Neural progenitor cell (in vitro differentiated cells): ENCODE measurements at regions not wholly inside any gene's neighbourhood (a gene's known extent, or its start where the extent isn't known, plus 50 kb on each side); places are given as distances from the start of the nearest gene placed in this dataset.
A peak's percentile ranks its signal among the peaks of the same experiment; 100 is the strongest.
"Not testable (repeated sequence)": the region's sequence is repeated elsewhere in the genome, so short reads cannot be mapped to it uniquely, and the experiment has no call there.

Experiments used
- DNase-seq: peaks from one replicate; pipeline ENCODE4 v3.0.0-alpha.2; 2016; ENCODE audit warnings: low spot score
- H2AFZ ChIP-seq: fragments of 200-600 bp; sonication (generic); replicated peaks from 2 replicates; pipeline ENCODE4 v1.6.1; 2016; ENCODE audit warnings: antibody characterized with exemption
- H3F3A ChIP-seq: fragments of 200-600 bp; sonication (generic); 2 replicates; pipeline ENCODE4 v1.6.1; 2016; ENCODE audit warnings: antibody characterized with exemption, low read depth
- H3K27ac ChIP-seq: fragments of 200-600 bp; sonication (generic); 2 replicates; pipeline ENCODE4 v1.5.1; 2016; ENCODE audit warnings: mild to moderate bottlenecking
- H3K27me3 ChIP-seq: fragments of 200-600 bp; sonication (generic); 2 replicates; pipeline ENCODE4 v1.6.1; 2016; ENCODE audit warnings: mild to moderate bottlenecking, moderate library complexity
- H3K36me3 ChIP-seq: fragments of 200-600 bp; sonication (generic); 2 replicates; pipeline ENCODE4 v1.5.1; 2016
- H3K4me1 ChIP-seq: fragments of 200-600 bp; sonication (generic); 2 replicates; pipeline ENCODE4 v1.6.1; 2016; ENCODE audit warnings: mixed run types
- H3K4me2 ChIP-seq: fragments of 200-600 bp; sonication (generic); 2 replicates; pipeline ENCODE4 v1.6.1; 2016
- H3K4me3 ChIP-seq: fragments of 200-600 bp; sonication (generic); 2 replicates; pipeline ENCODE4 v1.5.1; 2016
- H3K79me2 ChIP-seq: fragments of 200-600 bp; sonication (generic); 2 replicates; pipeline ENCODE4 v1.6.1; 2016; ENCODE audit warnings: low read depth
- H3K9ac ChIP-seq: fragments of 200-600 bp; sonication (generic); 2 replicates; pipeline ENCODE4 v1.6.1; 2016
- H3K9me3 ChIP-seq: fragments of 200-600 bp; sonication (generic); 2 replicates; pipeline ENCODE4 v1.5.1; 2016; ENCODE audit warnings: low read depth
- H4K20me1 ChIP-seq: fragments of 200-600 bp; sonication (generic); 2 replicates; pipeline ENCODE4 v1.6.1; 2016; ENCODE audit warnings: low read depth
- H3K27ac Mint-ChIP-seq: 3 replicates; pipeline ENCODE4 v1.8.0; 2021; ENCODE audit warnings: mixed read lengths
- H3K27me3 Mint-ChIP-seq: 2 replicates; pipeline ENCODE4 v1.8.0; 2022; ENCODE audit warnings: low read depth, mild to moderate bottlenecking, inconsistent platforms, moderate library complexity, mixed read lengths; ENCODE audit not compliant: insufficient read depth
- H3K36me3 Mint-ChIP-seq: 3 replicates; pipeline ENCODE4 v1.8.0; 2021; ENCODE audit warnings: mixed read lengths
- H3K4me1 Mint-ChIP-seq: 3 replicates; pipeline ENCODE4 v1.8.0; 2021; ENCODE audit warnings: mixed read lengths
- H3K4me3 Mint-ChIP-seq: 3 replicates; pipeline ENCODE4 v1.8.0; 2021; ENCODE audit warnings: mild to moderate bottlenecking, moderate library complexity, mixed read lengths
- H3K9me3 Mint-ChIP-seq: 3 replicates; pipeline ENCODE4 v1.8.0; 2020; ENCODE audit warnings: mixed read lengths
- EZH2 ChIP-seq: fragments of 200-600 bp; sonication (generic); IDR thresholded peaks from 2 replicates; pipeline ENCODE4 v1.6.1; 2017; ENCODE audit warnings: antibody characterized with exemption, mild to moderate bottlenecking, moderate library complexity
- EZH2phosphoT487 ChIP-seq: fragments of 200-600 bp; sonication (generic); IDR thresholded peaks from 2 replicates; pipeline ENCODE4 v1.6.1; 2017; ENCODE audit warnings: antibody characterized with exemption
- TF ChIP-seq, protein P1 (sequence below): fragments of 200-600 bp; sonication (generic); IDR thresholded peaks from 2 replicates; pipeline ENCODE4 v1.5.1; 2017; ENCODE audit warnings: antibody characterized with exemption, mild to moderate bottlenecking

DNA sequence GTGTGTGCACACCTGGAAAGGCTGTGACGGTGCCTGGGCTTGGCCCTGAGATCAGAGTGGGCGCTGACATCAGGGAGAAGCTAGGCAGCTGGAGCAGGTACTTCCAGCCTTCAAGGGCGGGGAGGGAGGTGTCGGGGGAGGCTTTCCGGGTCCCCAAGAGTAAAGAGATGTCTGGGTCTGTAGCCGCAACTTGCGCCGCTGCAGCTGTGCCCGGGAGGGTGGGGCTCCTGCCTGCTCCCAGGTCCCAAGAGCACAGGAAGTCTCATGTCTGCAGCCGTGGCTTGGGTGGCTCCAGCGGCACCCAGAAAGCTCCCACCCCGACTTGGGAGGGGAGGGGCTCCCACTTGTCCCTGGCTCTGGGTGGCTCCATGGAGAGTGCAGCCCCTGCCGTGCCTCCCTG is 103.2 kb upstream of the BNIP2 start:
- Histone ChIP-seq H3K27ac (no peak overlapping the region), H3K36me3 (no peaks in the 10 kb centered on the region), H3K4me3 (no peak overlapping the region), H4K20me1 (no peaks in the 10 kb centered on the region), H3K27me3 (no peaks in the 10 kb centered on the region), H3K79me2 (no peaks in the 10 kb centered on the region), H2AFZ (no peak overlapping the region), H3K9me3 (no peaks in the 10 kb centered on the region), H3K9ac (no peak overlapping the region), H3F3A (no peaks in the 10 kb centered on the region), H3K4me2 (no peak overlapping the region), H3K4me1 (peaks cover 4% of the 10 kb centered on the region)
- Mint-ChIP-seq H3K27me3 (peaks cover 3% of the 10 kb centered on the region), H3K4me3 (no peak overlapping the region), H3K27ac (no peak overlapping the region), H3K36me3 (no peaks in the 10 kb centered on the region), H3K4me1 (peaks cover 9% of the 10 kb centered on the region), H3K9me3 (no peaks in the 10 kb centered on the region)
- no peak for DNase-seq
- TF ChIP-seq, protein P1, sequence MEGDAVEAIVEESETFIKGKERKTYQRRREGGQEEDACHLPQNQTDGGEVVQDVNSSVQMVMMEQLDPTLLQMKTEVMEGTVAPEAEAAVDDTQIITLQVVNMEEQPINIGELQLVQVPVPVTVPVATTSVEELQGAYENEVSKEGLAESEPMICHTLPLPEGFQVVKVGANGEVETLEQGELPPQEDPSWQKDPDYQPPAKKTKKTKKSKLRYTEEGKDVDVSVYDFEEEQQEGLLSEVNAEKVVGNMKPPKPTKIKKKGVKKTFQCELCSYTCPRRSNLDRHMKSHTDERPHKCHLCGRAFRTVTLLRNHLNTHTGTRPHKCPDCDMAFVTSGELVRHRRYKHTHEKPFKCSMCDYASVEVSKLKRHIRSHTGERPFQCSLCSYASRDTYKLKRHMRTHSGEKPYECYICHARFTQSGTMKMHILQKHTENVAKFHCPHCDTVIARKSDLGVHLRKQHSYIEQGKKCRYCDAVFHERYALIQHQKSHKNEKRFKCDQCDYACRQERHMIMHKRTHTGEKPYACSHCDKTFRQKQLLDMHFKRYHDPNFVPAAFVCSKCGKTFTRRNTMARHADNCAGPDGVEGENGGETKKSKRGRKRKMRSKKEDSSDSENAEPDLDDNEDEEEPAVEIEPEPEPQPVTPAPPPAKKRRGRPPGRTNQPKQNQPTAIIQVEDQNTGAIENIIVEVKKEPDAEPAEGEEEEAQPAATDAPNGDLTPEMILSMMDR, result no peak
- TF ChIP-seq EZH2phosphoT487, result no peak
- no peak for TF ChIP-seq EZH2

DNA sequence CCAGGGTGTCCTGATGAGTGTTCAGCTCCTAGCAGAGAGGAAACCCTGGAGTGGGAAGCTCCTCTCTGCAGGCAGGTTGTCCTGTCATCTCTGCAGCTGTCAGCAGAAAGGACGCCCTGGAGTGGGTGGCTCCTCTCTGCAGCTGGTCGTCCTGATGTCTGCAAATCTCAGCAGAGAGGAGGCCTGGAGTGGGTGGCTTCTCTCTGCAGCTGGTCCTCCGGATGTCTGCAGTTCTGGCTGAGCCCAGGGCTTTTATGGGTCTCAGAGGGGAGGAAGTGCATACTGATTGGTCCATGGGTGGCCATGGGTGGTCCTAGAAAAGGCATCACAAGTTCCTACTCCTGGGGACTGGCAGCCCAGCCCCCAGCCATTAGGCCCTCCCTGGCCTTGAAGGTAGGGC is 102.6 kb upstream of the BNIP2 start:
- H3K9me3 Mint-ChIP-seq, result no peaks in the 10 kb centered on the region
- Histone ChIP-seq H3K27ac (no peak overlapping the region), H3K79me2 (no peaks in the 10 kb centered on the region), H3K9me3 (no peaks in the 10 kb centered on the region), H4K20me1 (no peaks in the 10 kb centered on the region), H3K27me3 (no peaks in the 10 kb centered on the region), H3F3A (no peaks in the 10 kb centered on the region), H3K9ac (no peak overlapping the region), H3K4me2 (no peak overlapping the region), H3K4me1 (peaks cover 5% of the 10 kb centered on the region), H3K36me3 (no peaks in the 10 kb centered on the region), H3K4me3 (no peak overlapping the region), H2AFZ (no peak overlapping the region)
- H3K27ac Mint-ChIP-seq, result no peak overlapping the region
- no peak overlapping the region for H3K4me3 Mint-ChIP-seq
- DNase-seq, result no peak
- no peaks in the 10 kb centered on the region for H3K36me3 Mint-ChIP-seq
- peaks cover 3% of the 10 kb centered on the region for H3K27me3 Mint-ChIP-seq
- no peak for TF ChIP-seq EZH2
- TF ChIP-seq, protein P1, result no peak
- TF ChIP-seq EZH2phosphoT487, result no peak
- peaks cover 9% of the 10 kb centered on the region for H3K4me1 Mint-ChIP-seq

DNA sequence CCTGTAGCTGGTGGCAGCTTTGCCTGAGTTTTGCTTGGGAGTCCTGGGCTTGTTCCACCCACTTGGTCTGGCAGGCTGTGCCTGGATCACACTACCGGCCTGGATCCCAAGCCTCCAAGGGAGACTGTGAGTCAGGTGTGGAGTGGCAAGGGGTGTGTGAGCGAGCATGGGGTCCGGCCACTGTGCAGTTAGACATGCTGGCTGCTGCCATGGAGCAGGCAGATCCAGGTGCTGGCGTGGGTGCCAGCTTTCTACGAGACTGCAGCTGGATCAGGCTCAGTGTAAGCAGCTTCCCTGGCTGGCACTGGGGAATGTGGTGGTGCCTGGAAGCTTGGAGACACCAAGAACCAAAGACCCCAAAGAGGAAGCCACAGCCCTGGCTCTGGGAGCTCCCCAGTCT is 102.0 kb upstream of the BNIP2 start:
- TF ChIP-seq, protein P1, result no peak
- TF ChIP-seq EZH2phosphoT487, result no peak
- TF ChIP-seq EZH2, result no peak

DNA sequence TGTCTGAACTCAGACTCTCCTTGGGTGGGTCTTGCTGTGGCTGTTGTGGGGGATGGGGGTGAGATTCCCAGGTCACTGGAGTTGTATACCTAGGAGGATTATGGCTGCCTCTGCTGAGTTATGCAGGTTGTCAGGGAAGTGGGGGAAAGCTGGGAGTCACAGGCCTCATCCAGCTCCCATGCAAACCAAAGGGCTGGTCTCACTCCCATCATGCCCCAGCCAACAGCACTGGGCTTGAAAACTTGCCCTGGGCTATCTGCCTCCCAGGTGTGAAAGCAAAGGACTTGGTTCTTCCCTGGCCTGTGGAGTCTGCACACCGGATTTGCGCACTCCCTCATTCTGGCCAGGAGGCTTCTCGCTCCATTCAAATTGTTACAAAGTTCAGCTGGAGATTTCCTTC is 97.3 kb upstream of the BNIP2 start:
- H3K9ac ChIP-seq, H4K20me1 ChIP-seq, H3K4me1 Mint-ChIP-seq, DNase-seq, H3F3A ChIP-seq, H3K4me2 ChIP-seq, H3K27me3 ChIP-seq, H3K9me3 Mint-ChIP-seq, H3K36me3 ChIP-seq, H3K4me3 Mint-ChIP-seq, H3K36me3 Mint-ChIP-seq, H3K4me3 ChIP-seq, H3K27ac ChIP-seq, H3K27ac Mint-ChIP-seq, H3K79me2 ChIP-seq, H3K9me3 ChIP-seq: not testable (repeated sequence)
- H3K27me3 Mint-ChIP-seq, result peaks cover 11% of the 10 kb centered on the region
- Histone ChIP-seq H3K4me1 (peaks cover 12% of the 10 kb centered on the region), H2AFZ (peak overlapping the region; percentile 32)

More for the DNA sequence above, 102.0 kb upstream of the BNIP2 start:
- Histone ChIP-seq H3K27ac (no peak overlapping the region), H3K79me2 (no peaks in the 10 kb centered on the region), H3K27me3 (no peaks in the 10 kb centered on the region), H3K4me2 (no peak overlapping the region), H2AFZ (no peak overlapping the region), H3K4me3 (no peak overlapping the region), H4K20me1 (no peaks in the 10 kb centered on the region), H3K9ac (no peak overlapping the region), H3K36me3 (no peaks in the 10 kb centered on the region), H3F3A (no peaks in the 10 kb centered on the region), H3K4me1 (peaks cover 12% of the 10 kb centered on the region), H3K9me3 (no peaks in the 10 kb centered on the region)
- Mint-ChIP-seq H3K27me3 (peaks cover 3% of the 10 kb centered on the region), H3K4me3 (no peak overlapping the region), H3K36me3 (no peaks in the 10 kb centered on the region), H3K27ac (no peak overlapping the region), H3K4me1 (peaks cover 12% of the 10 kb centered on the region), H3K9me3 (no peaks in the 10 kb centered on the region)
- no peak for DNase-seq

DNA sequence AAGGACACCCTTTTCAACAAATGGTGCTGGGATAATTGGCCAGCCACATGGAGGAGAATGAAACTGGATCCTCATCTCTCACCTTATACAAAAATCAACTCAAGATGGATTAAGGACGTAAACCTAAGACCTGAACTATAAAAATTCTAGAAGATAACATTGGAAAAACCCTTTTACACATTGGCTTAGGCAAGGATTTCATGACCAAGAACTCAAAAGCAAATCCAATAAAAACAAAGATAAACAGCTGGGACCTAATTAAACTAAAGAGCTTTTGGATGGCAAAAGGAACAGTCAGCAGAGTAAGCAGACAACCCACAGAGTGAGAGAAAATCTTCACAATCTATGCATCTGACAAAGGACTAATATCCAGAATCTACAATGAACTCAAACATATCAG is 96.9 kb upstream of the BNIP2 start:
- H3K9me3 ChIP-seq, H3F3A ChIP-seq, H3K36me3 ChIP-seq, H3K4me1 Mint-ChIP-seq, H3K9me3 Mint-ChIP-seq, DNase-seq, H3K4me3 ChIP-seq, H3K27ac Mint-ChIP-seq, H3K4me3 Mint-ChIP-seq, H3K4me2 ChIP-seq, H4K20me1 ChIP-seq, H3K27ac ChIP-seq, H3K79me2 ChIP-seq, H3K27me3 ChIP-seq, H3K36me3 Mint-ChIP-seq, H3K9ac ChIP-seq: not testable (repeated sequence)
- H3K4me1 ChIP-seq, result peaks cover 12% of the 10 kb centered on the region
- peaks cover 10% of the 10 kb centered on the region for H3K27me3 Mint-ChIP-seq
- H2AFZ ChIP-seq, result peak overlapping the region; percentile 32

DNA sequence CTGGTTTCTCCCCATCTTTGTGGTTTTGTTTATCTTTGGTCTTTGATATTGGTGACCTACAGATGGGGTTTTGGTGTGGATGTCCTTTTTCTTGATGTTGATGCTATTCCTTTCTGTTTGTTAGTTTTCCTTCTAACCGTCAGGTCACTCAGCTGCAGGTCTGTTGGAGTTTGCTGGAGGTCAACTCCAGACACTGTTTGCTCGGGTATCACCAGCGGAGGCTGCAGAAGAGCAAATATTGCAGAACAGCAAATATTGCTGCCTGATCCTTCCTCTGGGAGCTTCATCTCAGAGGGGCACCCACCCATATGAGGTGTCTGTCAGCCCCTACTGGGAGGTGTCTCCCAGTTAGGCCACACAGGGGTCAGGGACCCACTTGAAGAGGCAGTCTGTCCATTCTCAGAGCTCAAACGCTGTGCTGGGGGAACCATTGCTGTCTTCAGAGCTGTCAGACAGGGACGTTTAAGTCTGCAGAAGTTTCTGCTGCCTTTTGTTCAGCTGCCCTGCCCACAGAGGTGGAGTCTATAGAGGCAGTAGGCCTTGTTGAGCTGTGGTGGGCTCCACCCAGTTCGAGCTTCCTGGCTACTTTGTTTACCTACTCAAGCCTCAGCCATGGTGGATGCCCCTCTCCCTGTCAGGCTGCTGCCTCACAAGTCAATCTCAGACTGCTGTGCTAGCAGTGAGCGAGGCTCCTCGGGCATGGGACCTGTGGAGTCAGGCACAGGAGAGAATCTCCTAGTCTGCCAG is 94.8 kb upstream of the BNIP2 start:
- H3K27ac ChIP-seq, H3K9me3 Mint-ChIP-seq, H3K27ac Mint-ChIP-seq, H3K4me3 ChIP-seq, H3K27me3 Mint-ChIP-seq, H3K27me3 ChIP-seq, H3K4me3 Mint-ChIP-seq, H3K9me3 ChIP-seq, H4K20me1 ChIP-seq, H3K79me2 ChIP-seq, DNase-seq, H3K36me3 ChIP-seq, H3K9ac ChIP-seq, H3K4me1 Mint-ChIP-seq, H3K36me3 Mint-ChIP-seq, H3K4me2 ChIP-seq, H3F3A ChIP-seq: not testable (repeated sequence)
- Histone ChIP-seq H3K4me1 (peaks cover 12% of the 10 kb centered on the region), H2AFZ (peak overlapping the region; percentile 47)
